Hepatocyte (in vitro differentiated cells): ENCODE measurements at regions not wholly inside any gene's neighbourhood (a gene's known extent, or its start where the extent isn't known, plus 50 kb on each side); places are given as distances from the start of the nearest gene placed in this dataset.
"Not testable (repeated sequence)": the region's sequence is repeated elsewhere in the genome, so short reads cannot be mapped to it uniquely, and the experiment has no call there.

Experiments
- EZH2 ChIP-seq: fragments of 200-600 bp; sonication (generic); IDR thresholded peaks from 2 replicates; pipeline ENCODE4 v1.6.1; 2016; ENCODE audit warnings: antibody characterized with exemption, mild to moderate bottlenecking, borderline replicate concordance
- EZH2phosphoT487 ChIP-seq: fragments of 200-600 bp; sonication (generic); IDR thresholded peaks from one replicate; pipeline ENCODE4 v1.6.1; 2018; ENCODE audit warnings: antibody characterized with exemption, mild to moderate bottlenecking, low read depth, moderate library complexity; ENCODE audit not compliant: unreplicated experiment, severe bottlenecking
- TF ChIP-seq, protein P1 (sequence below): fragments of 200-600 bp; sonication (generic); IDR thresholded peaks from 2 replicates; pipeline ENCODE4 v1.5.1; 2016; ENCODE audit warnings: antibody characterized with exemption, mild to moderate bottlenecking; ENCODE audit not compliant: poor library complexity

DNA sequence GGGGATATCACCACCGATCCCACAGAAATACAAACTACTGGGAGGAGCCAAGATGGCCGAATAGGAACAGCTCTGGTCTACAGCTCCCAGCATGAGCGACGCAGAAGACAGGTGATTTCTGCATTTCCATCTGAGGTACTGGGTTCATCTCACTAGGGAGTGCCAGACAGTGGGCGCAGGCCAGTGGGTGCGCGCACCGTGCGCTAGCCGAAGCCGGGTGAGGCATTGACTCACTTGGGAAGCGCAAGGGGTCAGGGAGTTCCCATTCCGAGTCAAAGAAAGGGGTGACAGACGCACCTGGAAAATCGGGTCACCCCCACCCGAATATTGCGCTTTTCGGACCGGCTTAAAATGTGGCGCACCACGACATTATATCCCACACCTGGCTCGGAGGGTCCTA is 261.2 kb downstream of the RMST start:
- TF ChIP-seq, protein P1, sequence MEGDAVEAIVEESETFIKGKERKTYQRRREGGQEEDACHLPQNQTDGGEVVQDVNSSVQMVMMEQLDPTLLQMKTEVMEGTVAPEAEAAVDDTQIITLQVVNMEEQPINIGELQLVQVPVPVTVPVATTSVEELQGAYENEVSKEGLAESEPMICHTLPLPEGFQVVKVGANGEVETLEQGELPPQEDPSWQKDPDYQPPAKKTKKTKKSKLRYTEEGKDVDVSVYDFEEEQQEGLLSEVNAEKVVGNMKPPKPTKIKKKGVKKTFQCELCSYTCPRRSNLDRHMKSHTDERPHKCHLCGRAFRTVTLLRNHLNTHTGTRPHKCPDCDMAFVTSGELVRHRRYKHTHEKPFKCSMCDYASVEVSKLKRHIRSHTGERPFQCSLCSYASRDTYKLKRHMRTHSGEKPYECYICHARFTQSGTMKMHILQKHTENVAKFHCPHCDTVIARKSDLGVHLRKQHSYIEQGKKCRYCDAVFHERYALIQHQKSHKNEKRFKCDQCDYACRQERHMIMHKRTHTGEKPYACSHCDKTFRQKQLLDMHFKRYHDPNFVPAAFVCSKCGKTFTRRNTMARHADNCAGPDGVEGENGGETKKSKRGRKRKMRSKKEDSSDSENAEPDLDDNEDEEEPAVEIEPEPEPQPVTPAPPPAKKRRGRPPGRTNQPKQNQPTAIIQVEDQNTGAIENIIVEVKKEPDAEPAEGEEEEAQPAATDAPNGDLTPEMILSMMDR = not testable (repeated sequence)
- not testable (repeated sequence) for TF ChIP-seq EZH2phosphoT487, EZH2
